ENCODE measurements at regions not wholly inside any gene's neighbourhood (a gene's known extent, or its start where the extent isn't known, plus 50 kb on each side); places are given as distances from the start of the nearest gene placed in this dataset.

GRCh38 chr12:24444634-24445033 is 495.2 kb upstream of the SOX5 start:
- Histone ChIP-seq H3K4me1 (ENCODE audit: control insufficient read depth, insufficient read depth, low read length) (no peaks in the 10 kb centered on the region), H3K27me3 (ENCODE audit: control insufficient read depth in 1 of 2, insufficient read depth in 2 of 2, low read length in 2 of 2) (no peaks in the 10 kb centered on the region), H3K9me3 (ENCODE audit: control insufficient read depth in 2 of 2, low read length in 2 of 2) (no peaks in the 10 kb centered on the region), H3K27ac (ENCODE audit: low read length) (no peak overlapping the region), H3K9ac (ENCODE audit: low read length in 2 of 2) (no peak overlapping the region), H3K36me3 (ENCODE audit: control insufficient read depth in 2 of 2, insufficient read depth in 2 of 2, low read length in 2 of 2) (no peaks in the 10 kb centered on the region), H3K4me3 (ENCODE audit: low read length in 2 of 2) (no peak overlapping the region)

- H3K9ac ChIP-seq (ENCODE audit: low read length in 2 of 2): no peak overlapping the region
- H3K36me3 ChIP-seq (ENCODE audit: control insufficient read depth in 2 of 2, insufficient read depth in 2 of 2, low read length in 2 of 2): no peaks in the 10 kb centered on the region
- H3K9me3 ChIP-seq (ENCODE audit: control insufficient read depth in 2 of 2, low read length in 2 of 2): peaks cover 0 to 2% of the 10 kb centered on the region in 2 donors
- H3K27ac ChIP-seq (ENCODE audit: low read length): no peak overlapping the region
- H3K27me3 ChIP-seq (ENCODE audit: control insufficient read depth in 1 of 2, insufficient read depth in 2 of 2, low read length in 2 of 2): no peaks in the 10 kb centered on the region
- no peaks in the 10 kb centered on the region for H3K4me1 ChIP-seq (ENCODE audit: control insufficient read depth, insufficient read depth, low read length)
- no peak overlapping the region for H3K4me3 ChIP-seq (ENCODE audit: low read length in 2 of 2)
These were observed 492.0 kb upstream of the SOX5 start for GRCh38 chr12:24441458-24441857.

DNA sequence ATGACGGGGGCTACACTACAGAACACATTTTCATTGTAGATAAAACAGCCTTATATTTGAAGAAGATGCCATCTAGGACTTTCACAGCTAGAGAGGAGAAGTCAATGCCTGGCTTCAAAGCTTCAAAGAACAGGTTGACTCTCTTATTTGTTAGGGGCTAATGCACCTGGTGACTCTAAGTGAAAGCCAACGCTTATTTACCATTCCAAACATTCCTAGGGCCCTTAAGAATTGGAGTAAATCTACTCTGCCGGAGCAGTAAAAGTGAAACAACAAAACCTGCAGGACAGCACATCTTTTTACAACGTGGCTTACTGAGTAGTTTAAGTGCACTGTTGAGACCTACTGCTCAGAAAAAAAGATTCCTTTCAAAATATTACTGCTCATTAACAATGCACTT is 487.2 kb upstream of the SOX5 start:
- no peaks in the 10 kb centered on the region for H3K4me1 ChIP-seq (ENCODE audit: control insufficient read depth, insufficient read depth, low read length)
- H3K27me3 ChIP-seq (ENCODE audit: control insufficient read depth in 1 of 2, insufficient read depth in 2 of 2, low read length in 2 of 2): no peaks in the 10 kb centered on the region
- no peak overlapping the region for H3K27ac ChIP-seq (ENCODE audit: low read length)
- H3K9ac ChIP-seq (ENCODE audit: low read length in 2 of 2): no peak overlapping the region
- no peaks in the 10 kb centered on the region for H3K36me3 ChIP-seq (ENCODE audit: control insufficient read depth in 2 of 2, insufficient read depth in 2 of 2, low read length in 2 of 2)
- H3K4me3 ChIP-seq (ENCODE audit: low read length in 2 of 2): no peak overlapping the region
- peaks cover 0 to 2% of the 10 kb centered on the region in 2 donors for H3K9me3 ChIP-seq (ENCODE audit: control insufficient read depth in 2 of 2, low read length in 2 of 2)

DNA sequence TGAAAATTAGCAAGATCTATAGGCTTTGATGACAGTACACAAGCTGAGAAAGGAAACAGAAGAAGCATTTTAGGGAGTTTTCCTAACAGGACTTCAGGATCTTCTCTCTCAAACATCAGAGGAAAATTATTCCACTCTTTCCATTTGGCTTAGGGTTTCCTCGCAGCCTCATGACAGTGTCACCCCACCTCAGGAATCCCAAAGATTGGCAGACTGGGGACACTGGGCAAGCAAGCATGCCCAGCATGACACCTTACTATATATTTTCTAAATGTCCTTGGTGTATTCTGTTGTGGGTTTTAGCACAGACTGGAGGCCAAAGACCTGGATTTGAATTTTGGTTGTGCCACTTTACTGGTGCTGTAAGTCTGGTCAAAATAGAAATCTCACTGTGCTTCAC is 482.4 kb upstream of the SOX5 start:
- no peak overlapping the region for H3K9ac ChIP-seq (ENCODE audit: low read length in 2 of 2)
- no peak overlapping the region for H3K27ac ChIP-seq (ENCODE audit: low read length)
- no peak overlapping the region for H3K4me3 ChIP-seq (ENCODE audit: low read length in 2 of 2)
- no peaks in the 10 kb centered on the region for H3K36me3 ChIP-seq (ENCODE audit: control insufficient read depth in 2 of 2, insufficient read depth in 2 of 2, low read length in 2 of 2)
- H3K27me3 ChIP-seq (ENCODE audit: control insufficient read depth in 1 of 2, insufficient read depth in 2 of 2, low read length in 2 of 2): no peaks in the 10 kb centered on the region
- no peaks in the 10 kb centered on the region for H3K4me1 ChIP-seq (ENCODE audit: control insufficient read depth, insufficient read depth, low read length)
- peaks cover 0 to 1% of the 10 kb centered on the region in 2 donors for H3K9me3 ChIP-seq (ENCODE audit: control insufficient read depth in 2 of 2, low read length in 2 of 2)

GRCh38 chr12:24427776-24428175 is 478.3 kb upstream of the SOX5 start:
- Histone ChIP-seq H3K4me1 (ENCODE audit: control insufficient read depth, insufficient read depth, low read length) (no peaks in the 10 kb centered on the region), H3K27me3 (ENCODE audit: control insufficient read depth in 1 of 2, insufficient read depth in 2 of 2, low read length in 2 of 2) (no peaks in the 10 kb centered on the region), H3K4me3 (ENCODE audit: low read length in 2 of 2) (no peak overlapping the region), H3K36me3 (ENCODE audit: control insufficient read depth in 2 of 2, insufficient read depth in 2 of 2, low read length in 2 of 2) (no peaks in the 10 kb centered on the region), H3K27ac (ENCODE audit: low read length) (no peak overlapping the region), H3K9ac (ENCODE audit: low read length in 2 of 2) (no peak overlapping the region), H3K9me3 (ENCODE audit: control insufficient read depth in 2 of 2, low read length in 2 of 2) (no peaks in the 10 kb centered on the region)

DNA sequence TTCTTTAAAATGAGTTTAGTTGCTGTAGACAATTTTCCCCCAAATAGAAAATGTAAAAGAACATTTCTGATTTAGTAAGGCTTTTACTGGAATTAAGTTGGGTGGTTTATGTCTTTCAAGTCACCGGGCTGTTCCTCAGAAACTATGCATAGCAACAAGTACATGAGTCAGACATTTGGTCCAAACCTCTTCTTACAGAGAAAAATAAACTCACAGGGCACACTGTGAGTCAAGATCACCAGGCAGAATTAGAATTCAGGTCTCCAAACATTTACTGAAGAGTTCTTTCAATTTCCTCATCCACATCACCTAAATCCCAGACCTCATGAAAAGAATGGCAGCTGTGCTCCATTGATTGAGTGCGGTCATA is 476.1 kb upstream of the SOX5 start:
- Histone ChIP-seq H3K4me1 (ENCODE audit: control insufficient read depth, insufficient read depth, low read length) (no peaks in the 10 kb centered on the region), H3K27me3 (ENCODE audit: control insufficient read depth in 1 of 2, insufficient read depth in 2 of 2, low read length in 2 of 2) (no peaks in the 10 kb centered on the region), H3K4me3 (ENCODE audit: low read length in 2 of 2) (no peak overlapping the region), H3K36me3 (ENCODE audit: control insufficient read depth in 2 of 2, insufficient read depth in 2 of 2, low read length in 2 of 2) (no peaks in the 10 kb centered on the region), H3K9ac (ENCODE audit: low read length in 2 of 2) (no peak overlapping the region), H3K27ac (ENCODE audit: low read length) (no peak overlapping the region), H3K9me3 (ENCODE audit: control insufficient read depth in 2 of 2, low read length in 2 of 2) (no peaks in the 10 kb centered on the region)

GRCh38 chr12:24424889-24425600 is 475.6 kb upstream of the SOX5 start:
- Histone ChIP-seq H3K27me3 (ENCODE audit: control insufficient read depth in 1 of 2, insufficient read depth in 2 of 2, low read length in 2 of 2) (no peaks in the 10 kb centered on the region), H3K4me3 (ENCODE audit: low read length in 2 of 2) (no peak overlapping the region), H3K27ac (ENCODE audit: low read length) (no peak overlapping the region), H3K9ac (ENCODE audit: low read length in 2 of 2) (no peak overlapping the region), H3K9me3 (ENCODE audit: control insufficient read depth in 2 of 2, low read length in 2 of 2) (no peaks in the 10 kb centered on the region), H3K36me3 (ENCODE audit: control insufficient read depth in 2 of 2, insufficient read depth in 2 of 2, low read length in 2 of 2) (no peaks in the 10 kb centered on the region), H3K4me1 (ENCODE audit: control insufficient read depth, insufficient read depth, low read length) (no peaks in the 10 kb centered on the region)

GRCh38 chr12:24424376-24424775 is 474.9 kb upstream of the SOX5 start:
- no peaks in the 10 kb centered on the region for H3K9me3 ChIP-seq (ENCODE audit: control insufficient read depth in 2 of 2, low read length in 2 of 2)
- H3K4me3 ChIP-seq (ENCODE audit: low read length in 2 of 2): no peak overlapping the region
- H3K27me3 ChIP-seq (ENCODE audit: control insufficient read depth in 1 of 2, insufficient read depth in 2 of 2, low read length in 2 of 2): no peaks in the 10 kb centered on the region
- no peaks in the 10 kb centered on the region for H3K4me1 ChIP-seq (ENCODE audit: control insufficient read depth, insufficient read depth, low read length)
- H3K27ac ChIP-seq (ENCODE audit: low read length): no peak overlapping the region
- no peak overlapping the region for H3K9ac ChIP-seq (ENCODE audit: low read length in 2 of 2)
- no peaks in the 10 kb centered on the region for H3K36me3 ChIP-seq (ENCODE audit: control insufficient read depth in 2 of 2, insufficient read depth in 2 of 2, low read length in 2 of 2)

GRCh38 chr12:24423611-24424010 is 474.1 kb upstream of the SOX5 start:
- Histone ChIP-seq H3K9ac (ENCODE audit: low read length in 2 of 2) (no peak overlapping the region), H3K36me3 (ENCODE audit: control insufficient read depth in 2 of 2, insufficient read depth in 2 of 2, low read length in 2 of 2) (no peaks in the 10 kb centered on the region), H3K27ac (ENCODE audit: low read length) (no peak overlapping the region), H3K27me3 (ENCODE audit: control insufficient read depth in 1 of 2, insufficient read depth in 2 of 2, low read length in 2 of 2) (no peaks in the 10 kb centered on the region), H3K9me3 (ENCODE audit: control insufficient read depth in 2 of 2, low read length in 2 of 2) (no peaks in the 10 kb centered on the region), H3K4me1 (ENCODE audit: control insufficient read depth, insufficient read depth, low read length) (no peaks in the 10 kb centered on the region), H3K4me3 (ENCODE audit: low read length in 2 of 2) (no peak overlapping the region)

- H3K9me3 ChIP-seq (ENCODE audit: control insufficient read depth in 2 of 2, low read length in 2 of 2): no peaks in the 10 kb centered on the region
- no peaks in the 10 kb centered on the region for H3K4me1 ChIP-seq (ENCODE audit: control insufficient read depth, insufficient read depth, low read length)
- no peaks in the 10 kb centered on the region for H3K27me3 ChIP-seq (ENCODE audit: control insufficient read depth in 1 of 2, insufficient read depth in 2 of 2, low read length in 2 of 2)
- H3K4me3 ChIP-seq (ENCODE audit: low read length in 2 of 2): no peak overlapping the region
- no peak overlapping the region for H3K27ac ChIP-seq (ENCODE audit: low read length)
- H3K36me3 ChIP-seq (ENCODE audit: control insufficient read depth in 2 of 2, insufficient read depth in 2 of 2, low read length in 2 of 2): no peaks in the 10 kb centered on the region
- no peak overlapping the region for H3K9ac ChIP-seq (ENCODE audit: low read length in 2 of 2)
These were observed 472.3 kb upstream of the SOX5 start for GRCh38 chr12:24421759-24422158.

DNA sequence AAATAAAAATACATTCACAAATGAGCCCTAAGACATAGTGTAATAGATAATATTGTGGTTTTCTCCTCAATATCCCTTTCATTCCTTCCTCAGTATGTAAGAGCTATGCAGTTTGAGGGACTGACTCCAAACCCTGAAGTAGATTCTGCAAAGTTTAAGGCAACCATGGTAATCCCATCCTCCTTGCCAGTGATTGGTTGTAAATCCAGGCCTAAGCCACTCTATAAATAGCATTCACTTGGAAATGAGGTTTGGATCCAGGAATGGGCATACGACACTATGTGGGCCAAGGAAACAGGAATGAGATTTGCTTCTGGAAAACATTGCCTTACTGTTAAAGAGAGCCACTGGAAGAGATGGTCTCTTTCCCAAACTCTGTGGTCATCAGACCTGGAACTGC is 468.7 kb upstream of the SOX5 start:
- no peak overlapping the region for H3K27ac ChIP-seq (ENCODE audit: low read length)
- H3K36me3 ChIP-seq (ENCODE audit: control insufficient read depth in 2 of 2, insufficient read depth in 2 of 2, low read length in 2 of 2): no peaks in the 10 kb centered on the region

More for the DNA sequence above, 468.7 kb upstream of the SOX5 start:
- Histone ChIP-seq H3K4me3 (ENCODE audit: low read length in 2 of 2) (no peak overlapping the region), H3K9ac (ENCODE audit: low read length in 2 of 2) (no peak overlapping the region), H3K9me3 (ENCODE audit: control insufficient read depth in 2 of 2, low read length in 2 of 2) (no peaks in the 10 kb centered on the region), H3K27me3 (ENCODE audit: control insufficient read depth in 1 of 2, insufficient read depth in 2 of 2, low read length in 2 of 2) (no peaks in the 10 kb centered on the region), H3K4me1 (ENCODE audit: control insufficient read depth, insufficient read depth, low read length) (no peaks in the 10 kb centered on the region)
